CD14-positive monocyte (primary cell): ENCODE measurements at regions not wholly inside any gene's neighbourhood (a gene's known extent, or its start where the extent isn't known, plus 50 kb on each side); places are given as distances from the start of the nearest gene placed in this dataset.
A peak's percentile ranks its signal among the peaks of the same experiment; 100 is the strongest.

Experiments used
- DNase-seq, 3 donors: peaks; one replicate each; pipeline ENCODE4 v3.0.0-alpha.2; 2011 to 2022
- H2AFZ ChIP-seq: 2 replicates; pipeline ENCODE4 v1.6.0; 2012; ENCODE audit warnings: mild to moderate bottlenecking, low read depth, low read length, inconsistent platforms; ENCODE audit not compliant: insufficient read depth, poor library complexity, severe bottlenecking
- H3K27ac ChIP-seq, 2 donors: 1 replicate in 1 of 2; 2 replicates in 1 of 2; pipeline ENCODE4 v1.5.1; 2012 to 2013; ENCODE audit warnings: low read length in 2 of 2, control low read depth in 1 of 2, inconsistent platforms in 1 of 2, low read depth in 1 of 2, mild to moderate bottlenecking in 1 of 2
- H3K27me3 ChIP-seq, 2 donors: one replicate each; pipeline versions ENCODE4 v1.6.0 to v1.6.1; 2011 to 2013; ENCODE audit warnings: low read length in 2 of 2; ENCODE audit not compliant: control insufficient read depth in 2 of 2, insufficient read depth in 2 of 2
- H3K36me3 ChIP-seq, 2 donors: replicated peaks in 1 of 2; 1 replicate in 1 of 2; 2 replicates in 1 of 2; pipeline versions ENCODE4 v1.5.1 to v1.6.1; 2012 to 2013; ENCODE audit warnings: low read length in 2 of 2, control low read depth in 1 of 2, inconsistent platforms in 1 of 2, mild to moderate bottlenecking in 1 of 2; ENCODE audit not compliant: insufficient read depth in 2 of 2, control insufficient read depth in 1 of 2
- H3K4me1 ChIP-seq, 2 donors: 1 replicate in 1 of 2; 2 replicates in 1 of 2; pipeline versions ENCODE4 v1.5.1 to v1.6.1; 2012 to 2013; ENCODE audit warnings: low read length in 2 of 2, control low read depth in 1 of 2, inconsistent platforms in 1 of 2, mild to moderate bottlenecking in 1 of 2, moderate library complexity in 1 of 2; ENCODE audit not compliant: insufficient read depth in 2 of 2, control insufficient read depth in 1 of 2
- H3K4me2 ChIP-seq: replicated peaks from 2 replicates; pipeline ENCODE3; 2012; ENCODE audit warnings: low read length, moderate library complexity, mild to moderate bottlenecking; ENCODE audit not compliant: poor library complexity, severe bottlenecking; ENCODE audit errors: extremely low read depth
- H3K4me3 ChIP-seq, 3 experiments: fragments of 200-600 bp in 1 of 3; sonication (generic) in 1 of 3; replicated peaks in 1 of 3; 1 replicate in 2 of 3; 2 replicates in 1 of 3; pipeline ENCODE4 v1.5.1; 2011 to 2013; ENCODE audit warnings: low read length in 3 of 3, mild to moderate bottlenecking in 3 of 3, control low read depth in 2 of 3, low read depth in 2 of 3, inconsistent platforms in 1 of 3, moderate library complexity in 1 of 3
- H3K79me2 ChIP-seq: 2 replicates; pipeline ENCODE4 v1.6.0; 2012; ENCODE audit warnings: mild to moderate bottlenecking, control low read depth, inconsistent platforms, low read length, moderate library complexity; ENCODE audit not compliant: insufficient read depth
- H3K9ac ChIP-seq: 2 replicates; pipeline ENCODE4 v1.6.0; 2017; ENCODE audit warnings: low read length, mild to moderate bottlenecking; ENCODE audit not compliant: insufficient read depth, poor library complexity, severe bottlenecking
- H3K9me3 ChIP-seq, 2 donors: replicated peaks in 1 of 2; 1 replicate in 1 of 2; 2 replicates in 1 of 2; pipeline versions ENCODE4 v1.5.1 to v1.6.1; 2012 to 2013; ENCODE audit warnings: low read length in 2 of 2, control low read depth in 1 of 2; ENCODE audit not compliant: control insufficient read depth in 1 of 2, insufficient read depth in 1 of 2
- H4K20me1 ChIP-seq: 2 replicates; pipeline ENCODE4 v1.6.0; 2012; ENCODE audit warnings: mild to moderate bottlenecking, low read length, control low read depth, moderate library complexity; ENCODE audit not compliant: insufficient read depth
- H3K27ac Mint-ChIP-seq, 7 donors: one replicate each; pipeline ENCODE4 v1.8.0; 2020; ENCODE audit warnings: mild to moderate bottlenecking in 7 of 7, mixed read lengths in 7 of 7, moderate library complexity in 6 of 7, inconsistent platforms in 2 of 7
- H3K27me3 Mint-ChIP-seq, 3 donors: one replicate each; pipeline ENCODE4 v1.8.0; 2021 to 2022; ENCODE audit warnings: low read depth in 3 of 3, mild to moderate bottlenecking in 3 of 3, mixed read lengths in 3 of 3, moderate library complexity in 3 of 3, inconsistent platforms in 1 of 3
- H3K36me3 Mint-ChIP-seq, 2 donors: one replicate each; pipeline ENCODE4 v1.8.0; 2020; ENCODE audit warnings: mixed read lengths in 2 of 2, inconsistent platforms in 1 of 2, mild to moderate bottlenecking in 1 of 2
- H3K4me1 Mint-ChIP-seq: one replicate; pipeline ENCODE4 v1.8.0; 2020; ENCODE audit warnings: mild to moderate bottlenecking, mixed read lengths
- H3K4me3 Mint-ChIP-seq, 2 donors: one replicate each; pipeline ENCODE4 v1.8.0; 2020; ENCODE audit warnings: mild to moderate bottlenecking in 2 of 2, mixed read lengths in 2 of 2, moderate library complexity in 1 of 2
- H3K9me3 Mint-ChIP-seq, 7 donors: one replicate each; pipeline ENCODE4 v1.8.0; 2020 to 2022; ENCODE audit warnings: mixed read lengths in 7 of 7, mild to moderate bottlenecking in 6 of 7, moderate library complexity in 6 of 7, inconsistent platforms in 2 of 7
- CTCF ChIP-seq: fragments of 200-600 bp; IDR thresholded peaks from one replicate; pipeline ENCODE4 v1.8.0; 2022; ENCODE audit warnings: antibody characterized with exemption, mild to moderate bottlenecking
- WGBS: methylation state at CpG from one replicate; pipeline ENCODE4 v1.1.5; 2013; ENCODE audit warnings: missing lambda C conversion rate; ENCODE audit not compliant: insufficient coverage; 5-methylcytosine and 5-hydroxymethylcytosine counted together
- intact Hi-C, 2 donors: fragments of 100-400 bp; cut with micrococcal nuclease; formaldehyde crosslinking; loops; one replicate each; pipeline versions ENCODE4 v1.15.0 to v1.15.1; 2023

GRCh38 chr7:50962962-50963374, 180.3 kb upstream of the GRB10 start:
- Histone ChIP-seq H2AFZ (peak overlapping the region; percentile 61), H3K4me3 (peak overlapping the region in 1 of 3 experiments; percentile 30), H3K36me3 (no peaks in the 10 kb centered on the region), H4K20me1 (no peaks in the 10 kb centered on the region), H3K79me2 (no peaks in the 10 kb centered on the region), H3K9me3 (peaks cover 0 to 7% of the 10 kb centered on the region in 2 donors), H3K27me3 (no peaks in the 10 kb centered on the region), H3K27ac (no peak overlapping the region), H3K4me2 (peak overlapping the region; percentile 5), H3K4me1 (peaks cover 12 to 15% of the 10 kb centered on the region in 2 donors), H3K9ac (peak overlapping the region; percentile 36)
- Mint-ChIP-seq H3K27me3 (peaks cover 1 to 5% (median 2%) of the 10 kb centered on the region in 3 donors), H3K27ac (peak overlapping the region in 1 of 7 donors; percentile 53), H3K36me3 (no peaks in the 10 kb centered on the region), H3K4me1 (peaks cover 16% of the 10 kb centered on the region), H3K9me3 (peaks cover 4 to 15% (median 8%) of the 10 kb centered on the region in 7 donors), H3K4me3 (peak overlapping the region in 1 of 2 donors; percentile 17)
- no peak for DNase-seq
- no peak for TF ChIP-seq CTCF
- 3% methylated on average over 4 of the region's 4 CpGs for WGBS
- intact Hi-C loops: no loop called here

- peak overlapping the region in 2 of 7 donors; percentile 38 to 53 for H3K27ac Mint-ChIP-seq
- intact Hi-C loops: no loop called here
- Histone ChIP-seq H4K20me1 (no peaks in the 10 kb centered on the region), H3K4me2 (peak overlapping the region; percentile 5), H3K79me2 (no peaks in the 10 kb centered on the region), H3K4me3 (peak overlapping the region in 1 of 3 experiments; percentile 30), H3K27me3 (no peaks in the 10 kb centered on the region), H3K27ac (no peak overlapping the region), H3K9me3 (peaks cover 0 to 3% of the 10 kb centered on the region in 2 donors), H3K4me1 (peaks cover 12 to 15% of the 10 kb centered on the region in 2 donors), H2AFZ (peak overlapping the region; percentile 61), H3K9ac (peak overlapping the region; percentile 36), H3K36me3 (no peaks in the 10 kb centered on the region)
- TF ChIP-seq CTCF: no peak
- peaks cover 16% of the 10 kb centered on the region for H3K4me1 Mint-ChIP-seq
- 70% methylated on average over 9 of the region's 10 CpGs for WGBS
- H3K27me3 Mint-ChIP-seq: peaks cover 1 to 5% (median 2%) of the 10 kb centered on the region in 3 donors
- H3K9me3 Mint-ChIP-seq: peaks cover 2 to 9% (median 4%) of the 10 kb centered on the region in 7 donors
- no peak for DNase-seq
- H3K4me3 Mint-ChIP-seq: peak overlapping the region in 1 of 2 donors; percentile 17
- H3K36me3 Mint-ChIP-seq: no peaks in the 10 kb centered on the region
Observed at GRCh38 chr7:50962281-50962883, 179.7 kb upstream of the GRB10 start.
